Renal cortical epithelial cell (primary cell): ENCODE measurements at regions not wholly inside any gene's neighbourhood (a gene's known extent, or its start where the extent isn't known, plus 50 kb on each side); places are given as distances from the start of the nearest gene placed in this dataset.

Experiments used
- DNase-seq: peaks from one replicate; pipeline ENCODE4 v3.0.0-alpha.2; 2011; ENCODE audit warnings: low read depth

DNA sequence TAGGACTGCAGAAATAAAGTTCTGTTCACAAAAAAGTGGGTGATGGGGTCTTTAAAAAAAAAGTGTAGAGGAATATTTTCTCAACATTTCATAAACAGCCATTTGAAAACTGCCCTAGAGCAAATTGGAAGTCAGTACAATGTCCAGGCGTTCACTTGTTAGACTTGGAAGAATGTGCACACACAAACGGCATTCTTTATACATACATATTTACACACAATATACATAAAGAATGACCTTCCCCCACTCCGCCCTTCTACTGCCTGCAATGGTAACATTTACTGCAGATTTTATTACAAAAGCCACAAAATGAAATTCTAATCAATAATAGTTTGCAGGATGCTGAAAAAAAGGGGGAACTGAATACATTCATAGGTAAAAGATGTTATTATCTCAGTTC, 103.4 kb upstream of the TOX3 start:
- DNase-seq = no peak

DNA sequence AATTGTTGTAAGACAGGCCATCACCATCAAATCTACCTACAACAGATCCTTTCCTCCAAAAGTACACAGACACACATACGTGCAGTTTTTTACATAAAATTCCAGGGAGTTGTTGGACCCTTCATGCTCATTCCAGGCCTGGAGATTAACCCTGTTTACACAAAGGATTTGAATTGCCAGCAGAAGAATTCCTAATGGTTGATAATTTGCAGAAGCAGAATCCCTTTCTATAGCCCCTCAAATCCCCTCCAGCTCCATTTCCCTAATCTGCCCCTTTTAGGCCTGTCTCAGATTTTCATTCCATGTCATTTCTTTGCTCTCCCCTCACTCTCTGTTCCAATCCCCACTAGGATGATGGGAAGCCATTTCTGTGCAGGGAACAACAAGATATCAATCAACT, 102.9 kb upstream of the TOX3 start:
- DNase-seq = no peak

GRCh38 chr16:52647588-52647987, 100.6 kb upstream of the TOX3 start:
- DNase-seq = no peak

- no peak for DNase-seq
Observed at GRCh38 chr16:52643006-52643405, 96.1 kb upstream of the TOX3 start.

- no peak for DNase-seq
Observed at GRCh38 chr16:52634528-52634927, 87.6 kb upstream of the TOX3 start.

- DNase-seq = no peak
Observed at GRCh38 chr16:52634104-52634503, 87.2 kb upstream of the TOX3 start.

- DNase-seq = no peak
Observed at GRCh38 chr16:52633230-52633629, 86.3 kb upstream of the TOX3 start.

GRCh38 chr16:52631711-52632110, 84.8 kb upstream of the TOX3 start:
- no peak for DNase-seq

DNA sequence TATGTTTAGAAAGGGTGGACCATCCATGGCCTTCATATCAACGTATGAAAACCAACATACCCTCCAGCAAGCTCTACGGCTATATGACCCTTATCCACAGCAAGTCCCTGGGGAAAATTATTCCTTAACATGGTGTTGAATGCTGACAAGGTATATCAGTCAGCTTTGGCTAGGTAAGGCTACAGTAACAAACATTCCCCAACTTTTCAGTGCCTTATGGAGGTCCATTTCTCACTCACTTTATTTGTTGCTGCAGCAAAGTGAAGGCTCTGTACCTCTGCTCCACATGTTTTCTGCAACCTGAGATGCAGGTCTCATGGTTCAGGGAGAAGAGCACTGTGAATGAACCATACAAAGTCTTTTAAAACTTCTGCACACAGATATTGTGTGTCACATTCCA, 83.8 kb upstream of the TOX3 start:
- DNase-seq = no peak

DNA sequence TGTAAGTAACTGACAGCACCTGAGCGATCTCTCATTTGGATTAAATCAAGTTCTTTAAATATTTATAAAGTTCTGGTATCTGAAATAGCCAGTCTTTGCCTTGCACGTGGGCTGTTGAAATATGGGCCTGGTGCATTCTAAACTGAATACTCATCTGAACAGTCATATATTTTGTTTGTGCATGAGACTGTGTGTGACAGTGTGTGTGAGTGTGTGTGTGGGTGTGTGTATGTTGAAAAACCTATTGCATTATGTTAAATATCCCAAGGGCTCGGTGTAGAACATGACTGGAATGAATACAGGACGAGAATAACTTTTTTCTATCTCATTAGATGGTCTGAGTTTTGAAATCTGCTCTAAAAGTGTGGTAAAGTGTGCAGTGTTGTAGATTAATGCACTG, 82.4 kb upstream of the TOX3 start:
- peak; percentile 59 for DNase-seq

GRCh38 chr16:52624891-52625290, 77.9 kb upstream of the TOX3 start:
- DNase-seq = no peak

DNA sequence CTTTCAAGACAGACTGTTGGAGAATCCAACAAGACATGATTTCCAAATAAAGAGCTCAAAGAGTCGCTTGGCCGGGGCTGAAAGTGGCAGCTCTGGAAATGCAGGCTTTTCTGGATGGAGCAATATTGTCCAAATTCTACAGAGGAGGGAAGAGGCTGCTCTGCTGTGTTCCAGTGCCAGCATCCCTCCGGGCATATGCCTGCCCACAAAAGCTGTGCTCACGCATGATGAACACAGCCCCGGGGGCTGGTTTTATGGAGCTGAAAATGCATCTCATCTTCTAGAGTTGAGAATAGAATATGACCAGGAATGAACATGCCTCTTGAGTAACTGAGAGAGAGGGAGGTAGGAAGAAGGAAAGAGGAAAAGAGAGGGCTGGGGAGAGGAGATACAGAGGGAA, 74.7 kb upstream of the TOX3 start:
- DNase-seq = peak; percentile 54

- peak; percentile 83 for DNase-seq
Observed at GRCh38 chr16:52618753-52619497, 72.0 kb upstream of the TOX3 start.

DNA sequence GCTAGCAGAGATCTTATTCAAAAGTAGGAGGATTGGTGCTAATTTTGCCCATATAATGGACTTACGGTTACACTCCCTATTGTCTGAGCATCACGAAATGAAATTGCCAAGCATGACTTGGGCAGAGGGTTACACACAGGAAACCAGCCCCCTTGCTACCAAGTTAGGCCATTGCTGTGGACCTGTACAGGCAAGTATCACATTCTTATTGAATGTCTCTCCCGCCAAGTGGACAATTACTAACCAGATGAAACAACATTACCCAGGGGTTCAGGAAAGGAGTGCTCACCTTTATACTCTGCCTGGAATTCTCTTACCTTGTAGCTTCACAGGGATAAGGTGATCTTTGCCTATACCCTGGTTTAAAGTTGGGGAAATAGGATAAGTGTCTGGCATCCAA, 70.6 kb upstream of the TOX3 start:
- no peak for DNase-seq

DNA sequence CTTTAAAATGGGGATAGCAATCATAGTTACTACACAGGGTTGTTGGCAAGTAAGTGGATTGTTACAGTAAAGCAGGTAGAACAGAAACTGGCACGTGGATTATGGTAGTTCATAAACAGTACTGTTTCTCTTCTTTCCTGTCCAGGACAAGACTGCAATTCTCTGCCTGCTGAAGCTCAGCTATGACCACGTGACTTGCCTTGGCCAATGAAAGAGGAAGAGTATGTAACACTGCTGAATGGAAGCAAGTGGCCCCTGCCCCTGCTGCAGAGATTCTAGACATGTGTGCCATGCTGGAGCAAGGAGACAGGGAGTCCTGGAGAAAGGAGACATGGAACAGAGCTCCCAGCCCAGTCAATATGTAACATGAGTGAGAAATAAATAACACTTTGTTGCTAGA, 66.6 kb upstream of the TOX3 start:
- no peak for DNase-seq

DNA sequence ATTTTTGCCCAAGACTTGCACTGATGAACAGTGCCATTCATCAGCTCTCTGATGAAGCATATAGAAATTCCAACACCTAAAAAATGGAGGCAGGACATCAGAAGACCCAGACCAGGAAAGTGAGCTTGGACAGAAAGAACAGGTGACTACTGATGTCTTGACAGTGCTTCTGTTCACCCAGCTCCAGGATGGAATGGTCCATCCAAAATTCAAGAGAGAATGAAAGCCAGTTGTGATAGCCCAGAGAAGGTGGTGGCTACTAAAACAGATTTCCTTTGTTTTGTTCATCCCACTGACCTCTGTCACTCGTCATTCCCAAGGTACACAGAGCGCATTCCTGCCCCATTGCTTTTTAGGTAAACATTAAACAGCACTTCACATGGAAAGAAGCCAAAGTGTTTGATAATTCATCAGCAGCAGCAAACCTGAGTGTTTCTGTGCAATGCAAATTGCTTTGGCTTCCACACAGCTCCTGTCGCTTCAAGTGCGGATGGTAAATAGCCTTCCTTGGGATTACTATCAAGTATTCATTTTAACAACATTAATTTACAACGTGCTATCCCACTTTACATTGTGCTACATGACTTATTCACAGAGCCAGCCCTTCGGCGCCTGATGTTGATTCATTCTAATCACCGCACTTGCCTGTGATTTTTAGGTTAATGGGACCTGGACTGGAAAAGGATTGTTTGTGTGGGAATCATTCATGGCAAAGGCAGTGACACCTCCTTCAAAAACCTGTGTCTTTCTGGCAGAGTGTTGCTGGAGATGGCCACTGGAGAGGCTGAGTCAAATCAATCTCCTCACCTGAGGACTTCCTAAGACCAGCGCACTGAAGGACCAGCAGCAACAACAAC, 65.1 kb upstream of the TOX3 start:
- DNase-seq = peak; percentile 95

GRCh38 chr16:52603015-52603414, 56.1 kb upstream of the TOX3 start:
- no peak for DNase-seq

GRCh38 chr16:52597772-52598483, 51.0 kb upstream of the TOX3 start:
- peak; percentile 28 for DNase-seq

GRCh38 chr16:52597073-52597771, 50.3 kb upstream of the TOX3 start:
- no peak for DNase-seq
